IPS-20b (cell line): ENCODE measurements at regions not wholly inside any gene's neighbourhood (a gene's known extent, or its start where the extent isn't known, plus 50 kb on each side); places are given as distances from the start of the nearest gene placed in this dataset.
"Not testable (repeated sequence)": the region's sequence is repeated elsewhere in the genome, so short reads cannot be mapped to it uniquely, and the experiment has no call there.

ENCODE experiments used
- H3K27ac ChIP-seq: one replicate; pipeline ENCODE4 v1.5.1; 2013; ENCODE audit warnings: low read length
- H3K27me3 ChIP-seq: 2 replicates; pipeline ENCODE4 v1.6.1; 2013; ENCODE audit warnings: mild to moderate bottlenecking, low read length, inconsistent platforms; ENCODE audit not compliant: insufficient read depth
- H3K36me3 ChIP-seq: 2 replicates; pipeline ENCODE4 v1.6.1; 2013; ENCODE audit warnings: low read depth, mild to moderate bottlenecking, inconsistent platforms, low read length, moderate library complexity; ENCODE audit not compliant: insufficient read depth
- H3K4me1 ChIP-seq: 2 replicates; pipeline ENCODE4 v1.6.1; 2013; ENCODE audit warnings: mild to moderate bottlenecking, control low read depth, inconsistent platforms, low read length, moderate library complexity; ENCODE audit not compliant: insufficient read depth
- H3K4me3 ChIP-seq: 2 replicates; pipeline ENCODE4 v1.5.1; 2013; ENCODE audit warnings: mild to moderate bottlenecking, low read length, inconsistent platforms
- H3K9ac ChIP-seq: 2 replicates; pipeline ENCODE4 v1.6.1; 2013; ENCODE audit warnings: low read depth, mild to moderate bottlenecking, inconsistent platforms, low read length, moderate library complexity
- H3K9me3 ChIP-seq: 2 replicates; pipeline ENCODE4 v1.6.1; 2013; ENCODE audit warnings: mild to moderate bottlenecking, low read depth, low read length, inconsistent platforms; ENCODE audit not compliant: insufficient read depth

- Histone ChIP-seq H3K9ac (no peak overlapping the region), H3K4me3 (no peak overlapping the region), H3K4me1 (no peaks in the 10 kb centered on the region), H3K27ac (no peak overlapping the region), H3K36me3 (no peaks in the 10 kb centered on the region), H3K9me3 (no peaks in the 10 kb centered on the region; the same call in 1 of the 2 replicates), H3K27me3 (no peaks in the 10 kb centered on the region)
These were observed 73.8 kb upstream of the RTL6 start for GRCh38 chr22:44571566-44572413.

GRCh38 chr22:44570476-44571445 lies 72.7 kb upstream of the RTL6 start:
- no peaks in the 10 kb centered on the region; the same call in 1 of the 2 replicates for H3K9me3 ChIP-seq

GRCh38 chr22:44569561-44569991 lies 71.5 kb upstream of the RTL6 start:
- Histone ChIP-seq H3K36me3 (no peaks in the 10 kb centered on the region), H3K9me3 (no peaks in the 10 kb centered on the region; the same call in 1 of the 2 replicates), H3K27me3 (no peaks in the 10 kb centered on the region), H3K27ac (no peak overlapping the region), H3K4me1 (no peaks in the 10 kb centered on the region), H3K9ac (no peak overlapping the region), H3K4me3 (no peak overlapping the region)

More at GRCh38 chr22:44570476-44571445, 72.7 kb upstream of the RTL6 start:
- Histone ChIP-seq H3K4me1 (no peaks in the 10 kb centered on the region), H3K27ac (no peak overlapping the region), H3K36me3 (no peaks in the 10 kb centered on the region), H3K27me3 (no peaks in the 10 kb centered on the region), H3K9ac (no peak overlapping the region), H3K4me3 (no peak overlapping the region)

- Histone ChIP-seq H3K27ac (no peak overlapping the region), H3K4me1 (no peaks in the 10 kb centered on the region), H3K4me3 (no peak overlapping the region), H3K9me3 (no peaks in the 10 kb centered on the region; the same call in 1 of the 2 replicates), H3K27me3 (no peaks in the 10 kb centered on the region), H3K36me3 (no peaks in the 10 kb centered on the region), H3K9ac (no peak overlapping the region)
These were observed 69.9 kb upstream of the RTL6 start for GRCh38 chr22:44567846-44568493.

GRCh38 chr22:44567378-44567841 lies 69.4 kb upstream of the RTL6 start:
- not testable (repeated sequence) for H3K4me1 ChIP-seq, H3K27ac ChIP-seq, H3K9ac ChIP-seq, H3K9me3 ChIP-seq, H3K27me3 ChIP-seq, H3K36me3 ChIP-seq, H3K4me3 ChIP-seq

- H3K9ac ChIP-seq, result no peak overlapping the region
- no peaks in the 10 kb centered on the region for H3K36me3 ChIP-seq
- no peaks in the 10 kb centered on the region for H3K4me1 ChIP-seq
- H3K9me3 ChIP-seq, result no peaks in the 10 kb centered on the region; the same call in 1 of the 2 replicates
- no peak overlapping the region for H3K4me3 ChIP-seq
- no peak overlapping the region for H3K27ac ChIP-seq
- H3K27me3 ChIP-seq, result no peaks in the 10 kb centered on the region
These were observed 68.9 kb upstream of the RTL6 start for GRCh38 chr22:44566911-44567310.

GRCh38 chr22:44562651-44563050 lies 64.6 kb upstream of the RTL6 start:
- not testable (repeated sequence) for H3K27me3 ChIP-seq, H3K9me3 ChIP-seq, H3K4me1 ChIP-seq, H3K9ac ChIP-seq, H3K36me3 ChIP-seq, H3K27ac ChIP-seq, H3K4me3 ChIP-seq

GRCh38 chr22:44561139-44561840 lies 63.3 kb upstream of the RTL6 start:
- Histone ChIP-seq H3K9ac (no peak overlapping the region), H3K4me3 (no peak overlapping the region), H3K36me3 (no peaks in the 10 kb centered on the region), H3K27me3 (no peaks in the 10 kb centered on the region), H3K27ac (no peak overlapping the region), H3K9me3 (no peaks in the 10 kb centered on the region), H3K4me1 (no peaks in the 10 kb centered on the region)

- H3K9ac ChIP-seq, H3K27me3 ChIP-seq, H3K36me3 ChIP-seq, H3K27ac ChIP-seq, H3K9me3 ChIP-seq, H3K4me3 ChIP-seq, H3K4me1 ChIP-seq: not testable (repeated sequence)
These were observed 60.6 kb upstream of the RTL6 start for GRCh38 chr22:44558671-44559070.

GRCh38 chr22:44557872-44558271 lies 59.8 kb upstream of the RTL6 start:
- H3K4me1 ChIP-seq, H3K27ac ChIP-seq, H3K27me3 ChIP-seq: not testable (repeated sequence)

More at GRCh38 chr22:44557872-44558271, 59.8 kb upstream of the RTL6 start:
- H3K36me3 ChIP-seq, H3K9me3 ChIP-seq, H3K9ac ChIP-seq, H3K4me3 ChIP-seq: not testable (repeated sequence)
